Smooth muscle cell (in vitro differentiated cells): ENCODE measurements at regions not wholly inside any gene's neighbourhood (a gene's known extent, or its start where the extent isn't known, plus 50 kb on each side); places are given as distances from the start of the nearest gene placed in this dataset.

ENCODE experiments used
- DNase-seq: peaks from one replicate; lab custom pipeline; 2025; ENCODE audit not compliant: unreplicated experiment; lab: John Stamatoyannopoulos, UW
- H2AFZ ChIP-seq: fragments of 200-600 bp; sonication (generic); 2 replicates; pipeline ENCODE4 v1.6.0; 2016; ENCODE audit warnings: antibody characterized with exemption, low read depth, mild to moderate bottlenecking
- H3F3A ChIP-seq: fragments of 200-600 bp; sonication (generic); 2 replicates; pipeline ENCODE4 v1.6.0; 2017; ENCODE audit warnings: antibody characterized with exemption, low read depth
- H3K27ac ChIP-seq: fragments of 200-600 bp; sonication (generic); 2 replicates; pipeline ENCODE4 v1.5.1; 2016; ENCODE audit warnings: low read depth, mild to moderate bottlenecking
- H3K27me3 ChIP-seq: fragments of 200-600 bp; sonication (generic); 2 replicates; pipeline ENCODE4 v1.6.1; 2016; ENCODE audit warnings: low read depth, mild to moderate bottlenecking
- H3K36me3 ChIP-seq: fragments of 200-600 bp; sonication (generic); 2 replicates; pipeline ENCODE4 v1.5.1; 2016; ENCODE audit warnings: low read depth
- H3K4me1 ChIP-seq: fragments of 200-600 bp; sonication (generic); 2 replicates; pipeline ENCODE4 v1.5.1; 2016; ENCODE audit warnings: low read depth
- H3K4me2 ChIP-seq: fragments of 200-600 bp; sonication (generic); 2 replicates; pipeline ENCODE4 v1.6.0; 2016; ENCODE audit warnings: mild to moderate bottlenecking
- H3K4me3 ChIP-seq: fragments of 200-600 bp; sonication (generic); 2 replicates; pipeline ENCODE4 v1.5.1; 2016; ENCODE audit warnings: mild to moderate bottlenecking
- H3K79me2 ChIP-seq: fragments of 200-600 bp; sonication (generic); 2 replicates; pipeline ENCODE4 v1.6.0; 2016; ENCODE audit warnings: low read depth, mild to moderate bottlenecking
- H3K9ac ChIP-seq: fragments of 200-600 bp; sonication (generic); 2 replicates; pipeline ENCODE4 v1.6.0; 2016; ENCODE audit warnings: low read depth
- H3K9me3 ChIP-seq: fragments of 200-600 bp; sonication (generic); replicated peaks from 2 replicates; pipeline ENCODE4 v1.5.1; 2016; ENCODE audit warnings: low read depth
- H4K20me1 ChIP-seq: fragments of 200-600 bp; sonication (generic); 2 replicates; pipeline ENCODE4 v1.6.0; 2016; ENCODE audit warnings: low read depth
- WGBS: methylation state at CpG from one replicate; pipeline ENCODE4 v1.1.7; 2016; ENCODE audit warnings: low lambda C conversion rate; 5-methylcytosine and 5-hydroxymethylcytosine counted together
- TF ChIP-seq, protein P1 (sequence below): fragments of 200-600 bp; sonication (generic); IDR thresholded peaks from 2 replicates; pipeline ENCODE4 v1.5.1; 2017; ENCODE audit warnings: borderline replicate concordance, mild to moderate bottlenecking, antibody characterized with exemption; ENCODE audit not compliant: insufficient read depth, poor library complexity, severe bottlenecking

DNA sequence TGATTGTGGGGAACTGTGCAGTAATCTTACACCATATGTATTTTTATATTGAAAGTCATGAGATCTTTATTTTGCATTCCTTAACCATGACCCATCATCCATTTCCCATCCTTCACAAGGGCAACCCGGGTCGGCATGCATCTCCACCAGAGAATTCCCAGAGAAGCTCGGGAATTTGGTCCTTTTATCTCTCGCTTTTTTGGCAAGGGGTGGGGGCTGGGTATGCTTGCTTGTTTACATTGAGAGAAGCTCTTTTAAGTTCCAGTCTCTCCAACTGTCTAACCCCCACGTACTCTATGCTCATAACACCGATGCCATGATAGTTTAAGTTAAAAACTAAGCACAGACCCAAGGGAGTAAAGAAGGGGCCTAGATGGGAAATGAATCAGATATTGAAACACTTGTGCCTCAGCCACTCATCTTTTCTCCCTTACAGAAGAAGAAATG lies 109.9 kb upstream of the NFIB start:
- Histone ChIP-seq H4K20me1 (no peaks in the 10 kb centered on the region), H3K27me3 (no peaks in the 10 kb centered on the region), H3K4me2 (peak overlapping the region; percentile 62), H2AFZ (no peak overlapping the region), H3K9me3 (no peaks in the 10 kb centered on the region), H3K27ac (no peak overlapping the region), H3K36me3 (no peaks in the 10 kb centered on the region), H3K4me1 (peaks cover 12% of the 10 kb centered on the region), H3K9ac (no peak overlapping the region), H3K4me3 (no peak overlapping the region), H3K79me2 (no peaks in the 10 kb centered on the region), H3F3A (no peaks in the 10 kb centered on the region)
- DNase-seq, result no peak
- TF ChIP-seq, protein P1, sequence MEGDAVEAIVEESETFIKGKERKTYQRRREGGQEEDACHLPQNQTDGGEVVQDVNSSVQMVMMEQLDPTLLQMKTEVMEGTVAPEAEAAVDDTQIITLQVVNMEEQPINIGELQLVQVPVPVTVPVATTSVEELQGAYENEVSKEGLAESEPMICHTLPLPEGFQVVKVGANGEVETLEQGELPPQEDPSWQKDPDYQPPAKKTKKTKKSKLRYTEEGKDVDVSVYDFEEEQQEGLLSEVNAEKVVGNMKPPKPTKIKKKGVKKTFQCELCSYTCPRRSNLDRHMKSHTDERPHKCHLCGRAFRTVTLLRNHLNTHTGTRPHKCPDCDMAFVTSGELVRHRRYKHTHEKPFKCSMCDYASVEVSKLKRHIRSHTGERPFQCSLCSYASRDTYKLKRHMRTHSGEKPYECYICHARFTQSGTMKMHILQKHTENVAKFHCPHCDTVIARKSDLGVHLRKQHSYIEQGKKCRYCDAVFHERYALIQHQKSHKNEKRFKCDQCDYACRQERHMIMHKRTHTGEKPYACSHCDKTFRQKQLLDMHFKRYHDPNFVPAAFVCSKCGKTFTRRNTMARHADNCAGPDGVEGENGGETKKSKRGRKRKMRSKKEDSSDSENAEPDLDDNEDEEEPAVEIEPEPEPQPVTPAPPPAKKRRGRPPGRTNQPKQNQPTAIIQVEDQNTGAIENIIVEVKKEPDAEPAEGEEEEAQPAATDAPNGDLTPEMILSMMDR, result no peak
- 11% methylated on average over 6 of the region's 6 CpGs for WGBS

DNA sequence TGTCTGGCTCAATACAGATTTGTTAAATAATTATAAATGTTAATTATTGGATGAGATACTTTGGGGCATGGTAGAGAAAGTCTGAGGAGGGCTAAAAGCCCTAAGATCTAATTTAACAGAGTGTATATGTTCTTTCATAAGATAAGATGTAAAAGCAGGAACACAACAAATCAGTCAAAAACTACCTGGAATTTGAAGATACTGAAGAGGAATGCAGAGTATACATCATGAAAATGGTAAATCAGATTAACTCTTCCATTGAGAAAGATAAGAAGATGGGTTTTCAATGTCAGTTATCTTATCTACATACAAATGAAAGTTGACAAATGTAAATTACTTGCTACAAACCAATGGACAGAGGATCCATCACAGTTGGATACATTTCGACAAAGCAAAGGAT lies 107.3 kb upstream of the NFIB start:
- Histone ChIP-seq H3K4me3 (no peak overlapping the region), H3K79me2 (no peaks in the 10 kb centered on the region), H3K27me3 (no peaks in the 10 kb centered on the region), H4K20me1 (no peaks in the 10 kb centered on the region), H3K9ac (no peak overlapping the region), H3K4me1 (peaks cover 12% of the 10 kb centered on the region), H3F3A (no peaks in the 10 kb centered on the region), H2AFZ (no peak overlapping the region), H3K36me3 (no peaks in the 10 kb centered on the region), H3K27ac (no peak overlapping the region), H3K4me2 (no peak overlapping the region), H3K9me3 (no peaks in the 10 kb centered on the region)
- WGBS, result 65% methylated on average over 1 of the region's 1 CpG
- DNase-seq, result no peak
- TF ChIP-seq, protein P1, result no peak

DNA sequence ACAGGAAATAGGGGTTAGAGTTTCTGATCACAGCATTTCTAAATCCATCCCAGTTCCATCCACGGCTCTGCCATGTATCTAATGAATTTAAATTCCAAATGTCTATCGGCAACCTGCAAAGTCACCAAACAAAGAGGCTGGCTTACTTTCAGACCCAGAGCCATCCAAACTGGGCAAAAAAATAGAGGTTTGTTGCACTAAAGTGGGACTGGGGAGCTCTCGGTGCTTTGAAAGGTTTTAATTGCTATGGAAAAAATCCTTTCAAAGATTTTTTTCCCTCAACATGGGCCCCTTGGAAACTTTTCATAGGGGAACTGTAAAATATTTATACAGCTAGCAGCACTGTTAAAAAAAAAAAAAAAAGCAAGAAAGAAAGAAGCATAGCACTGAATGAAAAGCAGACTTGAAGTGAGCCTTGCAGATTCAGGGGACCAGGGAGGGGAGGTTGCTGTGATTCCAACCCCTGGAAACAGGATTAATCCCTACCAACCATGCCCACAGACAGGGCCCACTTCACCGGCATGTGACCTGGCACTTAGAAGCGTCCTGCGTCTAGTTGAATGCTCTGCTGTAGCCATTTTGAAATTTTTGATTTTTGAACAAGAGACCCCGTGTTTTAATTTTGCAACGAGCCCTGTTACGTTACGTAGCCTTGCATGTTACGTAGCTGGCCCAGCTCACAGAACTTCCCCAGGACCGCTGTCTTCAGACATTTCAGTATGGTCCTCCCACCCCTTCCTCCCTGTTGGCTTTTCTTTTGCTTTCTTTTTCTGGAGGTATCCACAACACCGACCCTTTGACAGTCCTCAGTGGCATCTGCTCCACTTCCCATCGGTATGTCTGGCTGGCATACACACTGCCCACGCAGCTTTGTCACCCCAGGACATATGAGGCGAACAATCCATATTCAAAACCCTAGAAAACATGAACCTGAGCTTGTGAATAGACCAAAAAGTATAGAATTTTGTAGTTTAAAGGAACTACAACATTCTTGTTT lies 105.3 kb upstream of the NFIB start:
- no peaks in the 10 kb centered on the region for H3K36me3 ChIP-seq
- H3F3A ChIP-seq, result peaks cover 10% of the 10 kb centered on the region
- no peak for DNase-seq
- H3K27ac ChIP-seq, result no peak overlapping the region
- H3K9ac ChIP-seq, result no peak overlapping the region
- no peaks in the 10 kb centered on the region for H3K27me3 ChIP-seq
- no peak overlapping the region for H2AFZ ChIP-seq
- TF ChIP-seq, protein P1, result no peak
- 86% methylated on average over 16 of the region's 16 CpGs for WGBS
- peak overlapping the region; percentile 11 for H3K4me2 ChIP-seq
- H3K4me3 ChIP-seq, result no peak overlapping the region
- no peaks in the 10 kb centered on the region for H4K20me1 ChIP-seq
- no peaks in the 10 kb centered on the region for H3K9me3 ChIP-seq
- no peaks in the 10 kb centered on the region for H3K79me2 ChIP-seq
- peaks cover 8% of the 10 kb centered on the region for H3K4me1 ChIP-seq
